Hematopoietic multipotent progenitor cell treated with erythropoietin and hydrocortisone succinate and interleukin-3 and kit ligand, for 4 days (in vitro differentiated cells): ENCODE measurements at regions not wholly inside any gene's neighbourhood (a gene's known extent, or its start where the extent isn't known, plus 50 kb on each side); places are given as distances from the start of the nearest gene placed in this dataset.
"Not testable (repeated sequence)": the region's sequence is repeated elsewhere in the genome, so short reads cannot be mapped to it uniquely, and the experiment has no call there.

Experiments
- DNase-seq: peaks from one replicate; pipeline ENCODE4 v3.0.0-alpha.2; 2015

DNA sequence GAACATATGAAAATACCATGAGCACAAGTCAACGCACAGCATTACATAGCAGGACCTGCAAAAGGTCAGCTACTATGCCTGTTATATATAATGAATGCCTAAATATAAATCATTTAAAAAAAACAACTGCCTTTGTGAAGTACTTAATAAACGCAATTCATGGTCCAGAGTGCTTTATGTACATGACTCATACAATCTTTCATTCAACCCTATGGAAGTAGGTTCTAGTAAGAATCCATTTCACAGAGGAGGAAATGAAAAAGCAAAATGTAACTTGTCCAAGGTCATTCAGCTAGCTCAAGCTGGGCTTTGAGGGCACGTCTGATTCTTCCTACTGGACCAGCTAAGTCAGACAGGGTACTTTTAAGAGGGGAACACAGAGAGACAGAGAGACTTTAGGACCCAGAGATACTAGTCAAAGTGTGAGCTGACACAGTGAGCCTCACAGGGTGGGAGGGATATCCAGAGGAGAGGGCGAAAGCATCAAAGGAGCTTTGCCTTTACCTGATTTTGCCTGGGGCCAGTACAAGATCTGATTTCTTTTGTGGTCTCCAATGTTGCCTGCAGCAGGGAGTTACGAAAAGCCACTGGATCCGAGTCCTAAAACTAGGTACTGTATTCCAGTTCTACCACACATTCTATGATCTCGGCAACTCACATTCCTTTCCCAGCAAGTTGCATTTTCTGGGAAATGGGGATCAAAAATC is 83.4 kb upstream of the ZFHX3 start:
- no peak for DNase-seq

GRCh38 chr16:73129455-73129854 is 81.5 kb upstream of the ZFHX3 start:
- DNase-seq = no peak

DNA sequence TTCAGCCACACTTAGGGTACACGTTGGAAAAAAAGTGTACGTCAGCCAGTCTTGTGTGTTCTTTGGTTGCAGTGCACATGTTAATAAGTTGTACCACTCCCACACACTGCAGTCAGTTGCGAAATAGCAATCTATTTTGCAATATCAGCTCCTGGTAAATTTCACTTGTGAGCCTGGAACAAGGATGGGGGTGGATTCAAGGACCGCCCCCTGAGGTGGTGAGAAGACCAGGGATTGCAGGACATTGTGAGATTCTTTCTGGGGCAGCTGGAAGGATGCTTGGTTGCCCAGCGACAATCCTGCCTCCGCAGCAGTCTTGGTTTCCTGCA is 78.6 kb upstream of the ZFHX3 start:
- peak; percentile 12 for DNase-seq

DNA sequence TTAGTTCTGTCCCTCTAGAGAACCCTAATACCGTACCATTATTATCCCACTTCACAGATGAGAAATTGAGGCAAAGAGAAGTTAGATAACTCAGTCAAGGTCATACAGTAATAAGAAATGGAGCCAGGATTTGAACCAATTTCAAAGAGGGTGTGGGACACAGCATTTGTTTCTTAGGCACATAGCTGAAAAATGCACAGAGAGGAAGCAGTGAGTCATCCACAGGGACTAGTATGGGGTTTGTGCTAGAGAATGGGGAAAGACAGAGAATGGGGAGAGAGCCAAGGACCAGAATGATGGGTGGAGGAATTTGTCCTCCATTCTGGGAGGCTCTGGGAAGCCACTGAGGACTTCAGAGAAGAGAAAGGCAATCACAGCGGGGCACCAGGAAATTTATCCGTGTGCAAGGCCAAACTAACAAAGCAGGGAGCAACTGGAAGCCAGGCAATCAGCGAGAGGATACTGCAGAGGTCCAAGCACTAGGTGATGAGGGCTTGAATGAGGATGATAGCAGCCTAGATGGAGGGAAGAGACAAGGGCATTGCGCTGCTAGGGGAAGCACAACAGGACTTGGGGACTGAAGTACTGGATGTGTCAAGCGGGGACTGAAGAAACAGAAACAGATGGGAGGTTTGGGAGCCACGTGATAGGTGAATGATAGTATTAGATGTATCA is 78.1 kb upstream of the ZFHX3 start:
- no peak for DNase-seq

- no peak for DNase-seq
Measured at GRCh38 chr16:73124665-73125375, 76.9 kb upstream of the ZFHX3 start.

- DNase-seq = no peak
Measured at GRCh38 chr16:73124097-73124652, 76.2 kb upstream of the ZFHX3 start.

- DNase-seq = peak; percentile 77
Measured at GRCh38 chr16:73122604-73123391, 74.9 kb upstream of the ZFHX3 start.

GRCh38 chr16:73116576-73116975 is 68.6 kb upstream of the ZFHX3 start:
- no peak for DNase-seq

DNA sequence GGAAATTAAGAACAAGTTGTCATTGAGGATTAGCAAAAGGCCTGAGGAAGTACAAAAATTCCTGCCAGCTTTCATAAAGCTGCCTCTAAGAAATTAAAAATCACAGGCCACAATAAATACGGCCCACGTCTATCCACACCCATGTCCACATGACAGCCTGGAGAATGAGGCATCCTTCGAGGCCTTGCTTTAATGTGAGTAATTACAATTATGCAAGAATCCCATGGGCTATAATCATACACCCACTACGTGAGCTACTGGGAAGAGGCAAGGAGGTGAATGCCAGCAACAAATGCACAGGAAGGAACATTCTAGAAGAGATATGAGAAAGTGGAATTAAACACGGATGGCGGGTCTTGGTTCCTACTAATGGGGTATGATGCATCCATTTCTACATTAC is 65.4 kb upstream of the ZFHX3 start:
- no peak for DNase-seq

DNA sequence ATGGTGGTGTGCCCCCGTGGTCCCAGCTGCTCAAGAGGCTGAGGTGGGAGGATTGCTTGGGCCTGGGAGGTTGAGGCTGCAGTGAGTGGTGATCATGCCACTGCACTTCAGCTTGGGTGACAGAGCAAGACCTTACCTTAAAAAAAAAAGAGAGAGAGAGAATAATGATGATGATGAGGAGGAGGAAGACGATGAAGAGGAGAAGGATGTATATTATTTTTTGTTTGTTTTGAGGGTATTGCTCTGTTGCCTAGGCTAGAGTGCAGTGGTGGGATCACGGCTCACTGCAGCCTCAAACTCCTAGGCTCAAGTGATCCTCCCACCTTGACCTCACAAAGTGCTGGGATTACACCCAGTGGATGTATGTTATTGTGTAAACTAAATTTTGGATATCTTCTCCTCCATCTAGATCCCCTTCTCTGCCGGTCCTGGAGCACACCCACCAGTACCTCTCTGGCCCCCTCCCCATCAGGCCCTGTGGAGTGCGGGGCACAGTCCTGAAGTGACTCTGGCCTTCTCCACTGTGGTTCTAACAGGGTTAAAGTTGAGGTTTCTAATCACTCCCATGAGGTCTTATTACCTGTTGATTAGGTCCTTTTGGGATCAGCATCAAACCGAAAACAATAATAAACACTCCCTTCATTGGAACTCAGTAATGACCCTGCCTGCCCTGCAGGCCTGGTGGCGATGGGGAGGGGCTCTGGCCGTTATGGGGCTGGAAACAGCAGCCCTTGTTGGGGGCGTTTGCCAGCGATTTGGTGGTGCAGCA is 60.5 kb upstream of the ZFHX3 start:
- no peak for DNase-seq

DNA sequence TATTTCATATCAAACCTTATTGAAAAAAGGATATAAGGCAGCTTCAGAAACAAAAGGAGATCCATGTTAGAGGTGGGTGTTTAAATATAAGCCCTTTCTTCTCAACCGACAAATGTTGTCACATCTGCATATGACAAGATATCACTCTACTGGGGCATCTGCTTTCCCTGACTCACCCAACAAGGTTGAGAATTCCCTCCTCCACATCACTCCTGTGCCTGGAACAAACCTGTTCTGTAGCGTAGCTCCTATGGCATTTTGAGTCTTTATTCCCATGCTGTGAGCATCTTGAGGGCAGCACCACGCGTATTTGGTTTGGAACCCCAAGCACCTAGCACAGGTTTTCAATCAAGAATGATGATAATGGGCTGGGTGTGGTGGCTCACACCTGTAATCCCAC is 59.4 kb upstream of the ZFHX3 start:
- DNase-seq = no peak

DNA sequence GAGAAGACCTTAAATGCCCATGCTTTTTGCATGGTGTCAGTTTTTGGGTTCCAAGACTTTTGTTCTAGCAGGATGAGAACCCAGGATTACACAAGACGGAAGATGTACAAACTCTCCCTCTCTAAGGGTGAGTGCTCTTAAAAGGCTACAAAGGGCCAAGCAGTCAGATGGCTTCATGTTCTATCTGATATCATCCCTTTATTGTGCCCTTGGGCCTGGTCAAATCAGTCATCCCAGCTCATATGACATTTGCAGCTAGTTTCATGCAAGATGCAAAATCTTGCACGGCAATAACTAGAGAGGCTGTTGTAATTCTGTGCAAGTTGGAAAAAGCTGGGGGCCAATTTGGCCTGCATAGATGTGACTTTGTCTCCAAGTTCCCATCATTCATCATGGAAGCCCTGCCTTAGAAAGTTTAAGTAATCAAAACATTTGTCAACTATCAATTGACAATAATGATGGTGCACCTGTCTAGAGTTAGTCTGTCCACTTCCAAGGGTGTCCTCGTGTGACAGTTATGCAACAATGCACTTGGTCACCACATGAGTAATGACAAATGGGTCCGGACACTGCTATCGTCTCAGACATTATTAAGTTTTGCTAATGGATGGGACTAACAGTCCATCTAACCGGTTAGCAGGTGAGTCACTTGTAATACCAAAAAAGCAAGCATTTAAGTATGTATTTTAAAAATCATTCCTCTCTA is 58.6 kb upstream of the ZFHX3 start:
- DNase-seq = no peak

DNA sequence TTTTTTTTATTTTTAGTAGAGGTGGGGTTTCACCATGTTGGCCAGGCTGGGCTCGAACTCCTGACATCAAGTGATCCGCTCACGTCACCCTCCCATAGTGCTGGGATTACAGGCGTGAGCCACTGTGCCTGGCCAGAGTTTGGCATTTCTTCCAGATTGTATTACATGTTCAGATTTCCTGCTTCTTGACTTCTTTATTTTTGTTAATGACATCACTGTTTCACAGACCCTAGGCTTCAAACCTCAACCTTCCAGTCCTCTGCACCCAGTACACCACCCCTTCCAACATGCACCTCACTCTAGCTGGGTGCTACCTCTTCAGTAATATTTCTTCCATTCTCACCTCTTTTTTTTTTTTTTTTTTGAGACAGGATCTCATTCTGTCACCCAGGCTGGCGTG is 53.6 kb upstream of the ZFHX3 start:
- no peak for DNase-seq

GRCh38 chr16:73099601-73100000 is 51.7 kb upstream of the ZFHX3 start:
- not testable (repeated sequence) for DNase-seq
